ENCODE measurements at regions not wholly inside any gene's neighbourhood (a gene's known extent, or its start where the extent isn't known, plus 50 kb on each side); places are given as distances from the start of the nearest gene placed in this dataset.

DNA sequence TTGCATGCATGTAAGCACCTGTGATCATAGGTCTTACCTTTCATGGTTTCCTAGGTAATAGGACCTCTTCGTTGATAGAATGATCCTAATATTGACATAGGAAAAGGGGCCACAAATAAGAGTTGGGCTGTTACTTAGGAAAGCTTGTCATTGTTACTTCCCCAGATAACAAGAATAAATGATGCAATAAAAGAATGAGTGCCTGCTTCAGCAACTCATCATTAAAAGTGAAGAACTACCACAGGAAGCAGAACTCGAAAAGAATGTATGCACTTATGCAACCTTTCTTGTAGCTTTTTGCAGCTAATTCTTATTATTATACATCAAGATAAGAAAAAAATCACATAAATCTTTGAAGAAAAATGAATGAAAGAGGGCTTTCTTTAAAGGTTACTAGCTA lies 548.6 kb downstream of the LTN1 start:
- no peak for TF ChIP-seq SMARCA5 (IDR thresholded peaks at IDR 0.05)
- no peak for TF ChIP-seq ZNF184 (CRISPR knock-in tag; IDR thresholded peaks at IDR 0.05)
- TF ChIP-seq, protein P1, sequence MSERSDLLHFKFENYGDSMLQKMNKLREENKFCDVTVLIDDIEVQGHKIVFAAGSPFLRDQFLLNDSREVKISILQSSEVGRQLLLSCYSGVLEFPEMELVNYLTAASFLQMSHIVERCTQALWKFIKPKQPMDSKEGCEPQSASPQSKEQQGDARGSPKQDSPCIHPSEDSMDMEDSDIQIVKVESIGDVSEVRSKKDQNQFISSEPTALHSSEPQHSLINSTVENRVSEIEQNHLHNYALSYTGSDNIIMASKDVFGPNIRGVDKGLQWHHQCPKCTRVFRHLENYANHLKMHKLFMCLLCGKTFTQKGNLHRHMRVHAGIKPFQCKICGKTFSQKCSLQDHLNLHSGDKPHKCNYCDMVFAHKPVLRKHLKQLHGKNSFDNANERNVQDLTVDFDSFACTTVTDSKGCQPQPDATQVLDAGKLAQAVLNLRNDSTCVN (CRISPR knock-in tag; IDR thresholded peaks at IDR 0.05), result no peak
- TF ChIP-seq RBM22 (IDR thresholded peaks at IDR 0.05; ENCODE audit: low read depth, low read length, poor library complexity, severe bottlenecking), result no peak
- no peak for TF ChIP-seq POLR2A (conservative IDR thresholded peaks at IDR 0.05)
- TF ChIP-seq TCF7 (IDR thresholded peaks at IDR 0.05; ENCODE audit: borderline replicate concordance), result no peak
- TF ChIP-seq, protein P2, sequence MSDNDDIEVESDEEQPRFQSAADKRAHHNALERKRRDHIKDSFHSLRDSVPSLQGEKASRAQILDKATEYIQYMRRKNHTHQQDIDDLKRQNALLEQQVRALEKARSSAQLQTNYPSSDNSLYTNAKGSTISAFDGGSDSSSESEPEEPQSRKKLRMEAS (CRISPR knock-in tag; IDR thresholded peaks at IDR 0.05), result no peak
- TF ChIP-seq ZKSCAN1 (IDR thresholded peaks at IDR 0.05; ENCODE audit: low read depth, low read length), result no peak
- no peak for TF ChIP-seq MYBL2 (IDR thresholded peaks at IDR 0.05; ENCODE audit: low read depth)
- TF ChIP-seq MYBL2 (CRISPR knock-in tag; IDR thresholded peaks at IDR 0.05; ENCODE audit: borderline replicate concordance), result no peak
- TF ChIP-seq CEBPB (tag; IDR thresholded peaks at IDR 0.05), result no peak
- no peak for TF ChIP-seq JUN (IDR thresholded peaks at IDR 0.05; ENCODE audit: borderline replicate concordance, low read depth, low read length)
- TF ChIP-seq JUN (CRISPR knock-in tag; IDR thresholded peaks at IDR 0.05; ENCODE audit: borderline replicate concordance), result no peak
- TF ChIP-seq, protein P3, sequence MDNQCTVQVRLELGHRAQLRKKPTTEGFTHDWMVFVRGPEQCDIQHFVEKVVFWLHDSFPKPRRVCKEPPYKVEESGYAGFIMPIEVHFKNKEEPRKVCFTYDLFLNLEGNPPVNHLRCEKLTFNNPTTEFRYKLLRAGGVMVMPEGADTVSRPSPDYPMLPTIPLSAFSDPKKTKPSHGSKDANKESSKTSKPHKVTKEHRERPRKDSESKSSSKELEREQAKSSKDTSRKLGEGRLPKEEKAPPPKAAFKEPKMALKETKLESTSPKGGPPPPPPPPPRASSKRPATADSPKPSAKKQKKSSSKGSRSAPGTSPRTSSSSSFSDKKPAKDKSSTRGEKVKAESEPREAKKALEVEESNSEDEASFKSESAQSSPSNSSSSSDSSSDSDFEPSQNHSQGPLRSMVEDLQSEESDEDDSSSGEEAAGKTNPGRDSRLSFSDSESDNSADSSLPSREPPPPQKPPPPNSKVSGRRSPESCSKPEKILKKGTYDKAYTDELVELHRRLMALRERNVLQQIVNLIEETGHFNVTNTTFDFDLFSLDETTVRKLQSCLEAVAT (IDR thresholded peaks at IDR 0.05), result no peak
- TF ChIP-seq RCOR1 (IDR thresholded peaks at IDR 0.05; ENCODE audit: borderline replicate concordance in 1 of 2, low read depth in 2 of 2, low read length in 2 of 2), result no peak
